T-cell (primary cell): ENCODE measurements at regions not wholly inside any gene's neighbourhood (a gene's known extent, or its start where the extent isn't known, plus 50 kb on each side); places are given as distances from the start of the nearest gene placed in this dataset.

Experiments used
- ATAC-seq, 4 experiments: fragments of 200-7000 bp in 3 of 4; fragments of 150-1000 bp in 1 of 4; cut with Tn5 transposase; replicated peaks in 1 of 4; 1 replicate in 3 of 4; 2 replicates in 1 of 4; pipeline ENCODE4 v1.10.0; 2021; ENCODE audit warnings: moderate library complexity in 3 of 4, mild to moderate bottlenecking in 2 of 4, moderate number of reproducible peaks in 1 of 4
- CTCF ChIA-PET, 2 donors: fragments of 300-600 bp; sonication (Branson Sonifier 250); formaldehyde crosslinking; loops; one replicate each; lab custom pipeline; 2022; ENCODE audit warnings: antibody characterized with exemption in 2 of 2; lab: Charles Lee
- POLR2A ChIA-PET, 2 donors: fragments of 300-600 bp; sonication (Branson Sonifier 250); formaldehyde crosslinking; loops; one replicate each; lab custom pipeline; 2022; ENCODE audit warnings: antibody characterized with exemption in 2 of 2; lab: Charles Lee
- DNase-seq, 35 experiments: peaks; one replicate each; pipeline versions ENCODE4 v3.0.0 to v3.0.0-alpha.2; 2013 to 2023
- H3K27ac ChIP-seq: one replicate; pipeline ENCODE4 v1.5.1; 2013; ENCODE audit warnings: low read length
- H3K27me3 ChIP-seq, 2 experiments: replicated peaks in 1 of 2; 1 replicate in 1 of 2; 2 replicates in 1 of 2; pipeline versions ENCODE4 v1.6.1 to v1.7.0; 2013; ENCODE audit warnings: low read length in 1 of 2, mixed read lengths in 1 of 2; ENCODE audit not compliant: control insufficient read depth in 2 of 2, insufficient read depth in 2 of 2; ENCODE audit errors: extremely low read depth in 1 of 2
- H3K36me3 ChIP-seq, 2 donors: 1 replicate in 1 of 2; 2 replicates in 1 of 2; pipeline versions ENCODE4 v1.6.1 to v1.7.0; 2013; ENCODE audit warnings: low read length in 1 of 2; ENCODE audit not compliant: control insufficient read depth in 2 of 2, insufficient read depth in 1 of 2; ENCODE audit errors: extremely low read depth in 1 of 2
- H3K4me1 ChIP-seq, 2 experiments: 1 replicate in 1 of 2; 2 replicates in 1 of 2; pipeline versions ENCODE4 v1.6.1 to v1.7.0; 2013; ENCODE audit warnings: low read length in 2 of 2, mixed read lengths in 1 of 2; ENCODE audit not compliant: insufficient read depth in 2 of 2, control insufficient read depth in 1 of 2; ENCODE audit errors: extremely low read depth in 1 of 2
- H3K4me3 ChIP-seq, 2 donors: 1 replicate in 1 of 2; 2 replicates in 1 of 2; pipeline versions ENCODE4 v1.5.1 to v1.7.0; 2013; ENCODE audit warnings: mild to moderate bottlenecking in 2 of 2, low read length in 1 of 2, moderate library complexity in 1 of 2; ENCODE audit not compliant: control insufficient read depth in 1 of 2; ENCODE audit errors: extremely low read depth in 1 of 2
- H3K9me3 ChIP-seq: 2 replicates; pipeline ENCODE4 v1.7.0; 2013
- H3K27ac Mint-ChIP-seq, 2 donors: one replicate each; pipeline ENCODE4 v1.8.0; 2020 to 2021; ENCODE audit warnings: mild to moderate bottlenecking in 2 of 2, mixed read lengths in 2 of 2
- H3K27me3 Mint-ChIP-seq, 2 donors: one replicate each; pipeline ENCODE4 v1.8.0; 2021 to 2022; ENCODE audit warnings: mixed read lengths in 2 of 2
- H3K36me3 Mint-ChIP-seq: one replicate; pipeline ENCODE4 v1.8.0; 2021; ENCODE audit warnings: mixed read lengths
- H3K4me1 Mint-ChIP-seq, 3 donors: one replicate each; pipeline ENCODE4 v1.8.0; 2020 to 2022; ENCODE audit warnings: mixed read lengths in 3 of 3, mild to moderate bottlenecking in 1 of 3
- H3K4me3 Mint-ChIP-seq, 3 donors: one replicate each; pipeline ENCODE4 v1.8.0; 2020 to 2022; ENCODE audit warnings: mild to moderate bottlenecking in 3 of 3, mixed read lengths in 3 of 3, moderate library complexity in 3 of 3
- H3K9me3 Mint-ChIP-seq, 3 donors: one replicate each; pipeline ENCODE4 v1.8.0; 2020 to 2022; ENCODE audit warnings: mixed read lengths in 3 of 3
- WGBS: methylation state at CpG from one replicate; pipeline ENCODE4 v1.1.5; 2013; ENCODE audit warnings: missing lambda C conversion rate; ENCODE audit not compliant: insufficient coverage; 5-methylcytosine and 5-hydroxymethylcytosine counted together

DNA sequence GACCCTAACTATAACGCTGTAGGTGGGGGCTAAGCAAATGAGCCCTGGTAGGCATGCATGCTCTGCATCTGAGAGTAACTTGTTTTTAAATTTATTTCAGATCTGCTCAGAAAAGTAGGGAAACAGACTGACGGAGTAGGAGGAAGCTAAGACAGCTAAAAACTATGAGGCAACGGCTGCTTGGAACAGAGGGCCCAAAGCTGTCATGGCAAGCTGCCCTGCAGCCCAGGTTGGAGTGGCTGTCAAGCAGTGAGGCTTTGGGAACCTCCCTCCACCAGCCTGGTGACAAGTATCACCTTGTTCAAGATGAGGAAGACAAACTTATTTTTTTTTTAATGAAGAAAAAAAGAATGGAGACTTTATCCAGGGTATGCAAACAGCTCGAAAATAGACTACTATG lies 439.8 kb downstream of the NLGN4X start:
- Histone ChIP-seq H3K36me3 (no peaks in the 10 kb centered on the region), H3K27me3 (no peaks in the 10 kb centered on the region), H3K27ac (no peak overlapping the region), H3K4me3 (no peak overlapping the region), H3K9me3 (no peaks in the 10 kb centered on the region), H3K4me1 (no peaks in the 10 kb centered on the region)
- no peak overlapping the region for H3K27ac Mint-ChIP-seq
- H3K4me1 Mint-ChIP-seq = no peaks in the 10 kb centered on the region
- peaks cover 3 to 16% (median 7%) of the 10 kb centered on the region in 3 donors for H3K9me3 Mint-ChIP-seq
- CTCF ChIA-PET = no interaction called here
- ATAC-seq = no peak
- no peaks in the 10 kb centered on the region for H3K36me3 Mint-ChIP-seq
- no peaks in the 10 kb centered on the region for H3K27me3 Mint-ChIP-seq
- WGBS = no CpG with 5 or more reads among the region's 4 CpGs
- no peak for DNase-seq
- H3K4me3 Mint-ChIP-seq = no peak overlapping the region
- POLR2A ChIA-PET = no interaction called here

DNA sequence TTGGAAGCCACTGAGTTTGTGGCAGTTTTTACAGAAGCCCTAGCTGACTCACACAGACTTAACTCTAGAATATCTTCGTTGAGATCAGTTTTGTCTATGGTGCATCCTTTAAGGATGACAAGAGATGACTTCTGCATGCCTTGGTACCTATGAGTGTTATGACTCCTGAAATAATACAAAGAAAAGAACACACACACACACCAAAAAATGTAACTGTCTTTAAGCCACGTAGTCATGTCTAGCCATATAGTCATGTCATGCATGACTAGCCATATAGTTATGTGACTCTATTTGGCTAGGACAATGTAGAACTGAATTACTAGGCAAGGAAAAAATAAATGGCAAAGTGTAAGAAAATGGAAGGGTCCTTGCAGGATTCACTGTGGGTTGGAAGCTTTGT lies 447.8 kb downstream of the NLGN4X start:
- H3K27me3 Mint-ChIP-seq = no peaks in the 10 kb centered on the region
- no peaks in the 10 kb centered on the region for H3K4me1 ChIP-seq

DNA sequence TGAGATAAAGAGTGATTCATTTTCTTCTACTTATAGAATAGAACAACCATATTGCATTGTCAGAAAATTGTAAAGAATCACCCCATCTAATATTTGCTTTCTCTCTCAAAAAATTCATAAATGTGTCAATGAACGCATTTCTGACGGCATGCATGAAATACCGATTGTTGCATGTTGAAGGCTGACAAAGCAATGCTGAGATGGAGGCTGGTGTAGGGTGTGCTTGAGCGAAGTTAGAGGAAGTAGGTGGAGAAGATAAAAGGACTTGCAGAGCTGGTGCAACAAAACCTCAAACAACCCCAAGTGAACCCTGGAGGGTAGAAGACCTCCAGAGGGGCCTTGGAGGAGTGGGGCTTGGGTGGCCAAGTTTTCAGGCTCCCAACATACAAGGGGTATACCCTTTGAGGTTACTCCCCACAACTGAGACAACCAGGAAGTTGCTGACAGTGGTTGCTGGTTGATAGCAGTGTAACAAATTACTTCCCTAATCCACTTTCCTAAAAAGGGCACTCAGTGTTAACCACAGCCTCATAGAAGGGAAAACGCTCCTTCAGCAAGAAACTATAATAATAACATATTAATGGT lies 452.7 kb downstream of the NLGN4X start:
- DNase-seq = no peak
- Histone ChIP-seq H3K9me3 (no peaks in the 10 kb centered on the region), H3K27me3 (no peaks in the 10 kb centered on the region), H3K36me3 (no peaks in the 10 kb centered on the region), H3K4me3 (no peak overlapping the region), H3K27ac (no peak overlapping the region), H3K4me1 (no peaks in the 10 kb centered on the region)
- WGBS = no CpG with 5 or more reads among the region's 5 CpGs
- H3K27ac Mint-ChIP-seq = no peak overlapping the region
- peaks cover 4 to 29% (median 12%) of the 10 kb centered on the region in 3 donors for H3K9me3 Mint-ChIP-seq
- POLR2A ChIA-PET = no interaction called here
- CTCF ChIA-PET = no interaction called here
- no peaks in the 10 kb centered on the region for H3K27me3 Mint-ChIP-seq
- H3K36me3 Mint-ChIP-seq = no peaks in the 10 kb centered on the region
- H3K4me1 Mint-ChIP-seq = no peaks in the 10 kb centered on the region
- no peak overlapping the region for H3K4me3 Mint-ChIP-seq
- ATAC-seq = no peak

More for the DNA sequence above, 447.8 kb downstream of the NLGN4X start:
- no peaks in the 10 kb centered on the region for H3K27me3 ChIP-seq
- no peak overlapping the region for H3K27ac ChIP-seq
- ChIA-PET POLR2A (no interaction called here), CTCF (no interaction called here)
- no peak overlapping the region for H3K27ac Mint-ChIP-seq
- no CpG with 5 or more reads among the region's 2 CpGs for WGBS
- DNase-seq = no peak
- no peak overlapping the region for H3K4me3 Mint-ChIP-seq
- no peak overlapping the region for H3K4me3 ChIP-seq
- no peaks in the 10 kb centered on the region for H3K36me3 ChIP-seq
- H3K9me3 Mint-ChIP-seq = peaks cover 4 to 29% (median 4%) of the 10 kb centered on the region in 3 donors
- no peaks in the 10 kb centered on the region for H3K9me3 ChIP-seq
- no peaks in the 10 kb centered on the region for H3K4me1 Mint-ChIP-seq
- H3K36me3 Mint-ChIP-seq = no peaks in the 10 kb centered on the region
- no peak for ATAC-seq

DNA sequence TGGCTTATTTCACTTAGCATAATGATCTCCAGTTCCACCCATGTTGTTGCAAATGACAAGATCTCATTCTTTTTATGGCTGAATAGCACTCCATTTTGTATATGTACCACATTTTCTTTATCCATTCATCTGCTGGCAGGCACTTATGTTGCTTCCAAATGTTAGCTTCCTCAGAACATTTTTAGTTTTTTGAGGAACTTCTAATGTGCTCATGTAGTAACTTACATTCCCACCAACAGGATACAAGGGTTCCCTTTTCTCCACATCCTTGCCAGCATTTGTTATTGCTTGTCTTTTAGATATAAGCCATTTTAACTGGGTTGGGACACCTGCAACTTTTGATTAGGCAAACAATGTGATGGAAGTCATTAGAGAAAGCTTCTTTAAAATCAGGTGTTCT lies 454.2 kb downstream of the NLGN4X start:
- CTCF ChIA-PET = interaction anchor here in 1 of 2 donors (0.6 kb wide), 1 partner anchor 64 kb away, joined by 4 read pairs; no protein-coding TSS in a partner anchor
- POLR2A ChIA-PET = no interaction called here
- DNase-seq (no peak), ATAC-seq (no peak)
- Mint-ChIP-seq H3K27ac (no peak overlapping the region), H3K4me3 (no peak overlapping the region), H3K36me3 (no peaks in the 10 kb centered on the region), H3K9me3 (peaks cover 4 to 25% (median 12%) of the 10 kb centered on the region in 3 donors), H3K27me3 (no peaks in the 10 kb centered on the region), H3K4me1 (no peaks in the 10 kb centered on the region)
- no peaks in the 10 kb centered on the region for H3K4me1 ChIP-seq
- H3K36me3 ChIP-seq = no peaks in the 10 kb centered on the region
- no peak overlapping the region for H3K4me3 ChIP-seq
- no peaks in the 10 kb centered on the region for H3K9me3 ChIP-seq
- no peaks in the 10 kb centered on the region for H3K27me3 ChIP-seq
- no peak overlapping the region for H3K27ac ChIP-seq

DNA sequence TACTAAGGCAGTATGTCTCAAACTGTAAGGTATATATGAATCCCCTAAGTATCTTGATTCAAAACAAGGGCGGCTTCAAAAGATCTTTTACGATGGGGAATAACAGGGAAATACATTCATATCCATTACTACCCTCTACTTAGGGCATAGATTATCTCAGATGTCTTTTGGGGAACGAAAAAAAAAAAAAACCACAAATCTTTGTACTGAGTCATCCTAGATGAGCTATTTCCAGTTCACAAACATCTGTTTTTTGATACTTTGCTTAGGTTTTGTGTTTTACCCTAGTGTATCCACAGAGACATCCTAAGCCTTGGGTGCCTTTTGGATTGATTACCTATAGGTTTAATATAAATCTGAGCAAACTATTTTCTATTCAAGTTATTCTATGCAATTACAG lies 457.2 kb downstream of the NLGN4X start:
- Mint-ChIP-seq H3K4me3 (no peak overlapping the region), H3K4me1 (no peaks in the 10 kb centered on the region), H3K9me3 (peaks cover 0 to 10% (median 9%) of the 10 kb centered on the region in 3 donors), H3K27ac (no peak overlapping the region), H3K36me3 (no peaks in the 10 kb centered on the region), H3K27me3 (no peaks in the 10 kb centered on the region)
- no peak overlapping the region for H3K27ac ChIP-seq
- H3K9me3 ChIP-seq = no peaks in the 10 kb centered on the region
- CTCF ChIA-PET = no interaction called here
- no CpG with 5 or more reads among the region's 3 CpGs for WGBS
- no peak overlapping the region for H3K4me3 ChIP-seq
- no peaks in the 10 kb centered on the region for H3K36me3 ChIP-seq
- no peaks in the 10 kb centered on the region for H3K27me3 ChIP-seq
- no peak for ATAC-seq
- DNase-seq = no peak
- H3K4me1 ChIP-seq = no peaks in the 10 kb centered on the region
- POLR2A ChIA-PET = no interaction called here

DNA sequence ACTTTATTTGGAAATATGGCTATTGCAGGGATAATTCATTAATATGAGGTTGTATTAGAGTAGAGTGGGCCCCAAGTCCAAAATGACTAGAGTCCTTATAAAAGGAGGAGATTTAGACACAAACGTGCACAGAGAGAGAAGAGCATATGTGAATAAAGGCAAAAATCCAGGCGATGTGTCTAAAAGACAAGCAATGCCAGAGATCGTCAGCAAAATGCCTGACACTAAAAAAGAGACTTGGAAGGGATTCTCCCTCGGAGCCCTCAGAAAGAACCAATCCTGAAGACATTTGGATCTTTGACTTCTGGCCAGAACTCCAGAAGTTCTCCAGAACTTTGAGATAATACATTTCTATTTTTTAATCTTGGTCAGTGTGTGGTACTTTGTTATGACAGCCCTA lies 472.1 kb downstream of the NLGN4X start:
- no peaks in the 10 kb centered on the region for H3K36me3 ChIP-seq
- no peaks in the 10 kb centered on the region for H3K4me1 Mint-ChIP-seq
- no CpG with 5 or more reads among the region's 4 CpGs for WGBS
- no peak for DNase-seq
- H3K4me3 Mint-ChIP-seq = no peak overlapping the region
- no peaks in the 10 kb centered on the region for H3K27me3 ChIP-seq
- H3K27me3 Mint-ChIP-seq = no peaks in the 10 kb centered on the region
- H3K4me3 ChIP-seq = no peak overlapping the region
- ATAC-seq = no peak
- ChIA-PET POLR2A (no interaction called here), CTCF (no interaction called here)
- H3K36me3 Mint-ChIP-seq = no peaks in the 10 kb centered on the region
- H3K27ac ChIP-seq = no peak overlapping the region
- peaks cover 9 to 14% (median 9%) of the 10 kb centered on the region in 3 donors for H3K9me3 Mint-ChIP-seq
- no peaks in the 10 kb centered on the region for H3K4me1 ChIP-seq
- H3K9me3 ChIP-seq = no peaks in the 10 kb centered on the region
- H3K27ac Mint-ChIP-seq = no peak overlapping the region

DNA sequence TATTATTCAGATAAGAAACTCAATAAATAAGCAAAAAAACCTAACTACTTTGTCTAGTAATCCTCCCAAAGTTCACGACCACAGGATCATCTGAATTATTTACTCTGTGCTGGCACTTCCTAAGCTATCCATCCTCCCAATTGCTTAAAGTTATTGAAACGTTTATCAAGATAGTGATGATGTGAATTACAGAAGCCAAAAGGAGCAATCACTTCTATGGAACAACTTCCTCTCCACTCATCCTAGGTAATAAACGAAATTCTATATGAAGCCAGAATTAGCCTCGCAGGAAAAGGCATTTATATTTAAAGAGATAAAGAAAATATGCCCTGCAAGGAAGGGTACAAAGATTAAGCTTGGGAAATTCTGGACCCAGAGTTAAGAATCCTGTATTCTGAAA lies 475.4 kb downstream of the NLGN4X start:
- DNase-seq (no peak), ATAC-seq (no peak)
- no peaks in the 10 kb centered on the region for H3K36me3 ChIP-seq
- ChIA-PET CTCF (no interaction called here), POLR2A (no interaction called here)
- no peaks in the 10 kb centered on the region for H3K27me3 ChIP-seq
- Mint-ChIP-seq H3K36me3 (no peaks in the 10 kb centered on the region), H3K9me3 (peaks cover 0 to 4% (median 4%) of the 10 kb centered on the region in 3 donors), H3K27ac (no peak overlapping the region), H3K4me3 (no peak overlapping the region), H3K4me1 (no peaks in the 10 kb centered on the region), H3K27me3 (no peaks in the 10 kb centered on the region)
- no peak overlapping the region for H3K27ac ChIP-seq
- no CpG with 5 or more reads among the region's 4 CpGs for WGBS
- H3K9me3 ChIP-seq = no peaks in the 10 kb centered on the region
- no peak overlapping the region for H3K4me3 ChIP-seq
- no peaks in the 10 kb centered on the region for H3K4me1 ChIP-seq
